Lung (tissue), 11 donors: ENCODE measurements at regions not wholly inside any gene's neighbourhood (a gene's known extent, or its start where the extent isn't known, plus 50 kb on each side); places are given as distances from the start of the nearest gene placed in this dataset.

ENCODE experiments used
- ATAC-seq: fragments of 200-7000 bp; cut with Tn5 transposase; one replicate; pipeline ENCODE4 v1.9.1; 2020; ENCODE audit warnings: moderate number of reproducible peaks; ENCODE audit not compliant: insufficient read depth, low FRiP score
- DNase-seq, 3 donors: peaks; one replicate each; pipeline ENCODE4 v3.0.0-alpha.2; 2013 to 2017
- H3K27ac ChIP-seq, 2 donors: one replicate each; pipeline ENCODE4 v1.5.1; 2013; ENCODE audit warnings: mild to moderate bottlenecking in 2 of 2, moderate library complexity in 2 of 2, control low read depth in 1 of 2, inconsistent platforms in 1 of 2, low read depth in 1 of 2, low read length in 1 of 2
- H3K27me3 ChIP-seq, 3 donors: one replicate each; pipeline ENCODE4 v1.5.1; 2013; ENCODE audit warnings: low read length in 2 of 3; ENCODE audit not compliant: control insufficient read depth in 3 of 3, insufficient read depth in 3 of 3
- H3K36me3 ChIP-seq, 4 donors: one replicate each; pipeline ENCODE4 v1.5.1; 2013; ENCODE audit warnings: low read length in 4 of 4, mild to moderate bottlenecking in 1 of 4, moderate library complexity in 1 of 4; ENCODE audit not compliant: control insufficient read depth in 4 of 4, insufficient read depth in 4 of 4
- H3K4me1 ChIP-seq, 5 donors: one replicate each; pipeline ENCODE4 v1.5.1; 2013; ENCODE audit warnings: low read length in 5 of 5, mild to moderate bottlenecking in 2 of 5, moderate library complexity in 1 of 5; ENCODE audit not compliant: control insufficient read depth in 5 of 5, insufficient read depth in 5 of 5
- H3K4me3 ChIP-seq: one replicate; pipeline ENCODE4 v1.5.1; 2013; ENCODE audit warnings: mild to moderate bottlenecking, control low read depth, moderate library complexity
- H3K9ac ChIP-seq, 2 donors: one replicate each; pipeline ENCODE4 v1.5.1; 2013; ENCODE audit warnings: low read length in 2 of 2, control low read depth in 1 of 2; ENCODE audit not compliant: insufficient read depth in 1 of 2
- H3K9me3 ChIP-seq, 4 donors: one replicate each; pipeline ENCODE4 v1.5.1; 2013; ENCODE audit warnings: low read length in 3 of 4, mild to moderate bottlenecking in 1 of 4, moderate library complexity in 1 of 4; ENCODE audit not compliant: control insufficient read depth in 4 of 4, insufficient read depth in 3 of 4
- WGBS, 2 donors: extraction: QIAGEN DNeasy Blood & Tissue Kit; methylation state at CpG; one replicate each; pipeline ENCODE4 v1.1.7; 2013; 5-methylcytosine and 5-hydroxymethylcytosine counted together
- TF ChIP-seq, protein P1 (sequence below): IDR thresholded peaks from 2 replicates; pipeline ENCODE4 v1.5.1; 2012; ENCODE audit warnings: mild to moderate bottlenecking; ENCODE audit errors: control extremely low read depth, extremely low read depth
- donor health status: control.
- donor health status: control.
- donor health status: Bipolar disorder and iron deficiency.
- donor health status: healthy.
- donor health status: DM: yes; HTN: yes; CAD: no.

DNA sequence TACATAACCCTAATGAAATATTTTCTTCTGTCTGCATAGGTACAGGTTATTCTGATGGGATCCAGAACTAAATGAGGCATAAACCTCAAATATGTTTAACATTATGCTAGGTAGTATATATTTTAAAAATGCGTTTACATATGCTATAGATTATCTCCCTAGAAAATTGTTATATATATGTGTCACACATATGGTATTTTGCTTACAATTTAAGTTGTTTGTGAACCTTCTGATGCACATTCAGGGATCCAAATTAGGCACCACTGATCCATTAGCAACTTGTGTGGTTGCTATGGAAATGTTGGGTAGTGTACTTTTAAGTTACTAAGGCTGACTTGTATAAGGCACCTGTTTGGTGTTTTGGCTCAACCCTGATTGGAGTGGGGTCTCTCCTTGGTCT, 456.7 kb downstream of the AEBP2 start:
- Histone ChIP-seq H3K9ac (no peak overlapping the region), H3K27me3 (no peaks in the 10 kb centered on the region), H3K4me3 (no peak overlapping the region), H3K4me1 (no peaks in the 10 kb centered on the region), H3K36me3 (no peaks in the 10 kb centered on the region), H3K9me3 (no peaks in the 10 kb centered on the region), H3K27ac (no peak overlapping the region)
- no peak for ATAC-seq
- DNase-seq, result no peak
- TF ChIP-seq, protein P1, sequence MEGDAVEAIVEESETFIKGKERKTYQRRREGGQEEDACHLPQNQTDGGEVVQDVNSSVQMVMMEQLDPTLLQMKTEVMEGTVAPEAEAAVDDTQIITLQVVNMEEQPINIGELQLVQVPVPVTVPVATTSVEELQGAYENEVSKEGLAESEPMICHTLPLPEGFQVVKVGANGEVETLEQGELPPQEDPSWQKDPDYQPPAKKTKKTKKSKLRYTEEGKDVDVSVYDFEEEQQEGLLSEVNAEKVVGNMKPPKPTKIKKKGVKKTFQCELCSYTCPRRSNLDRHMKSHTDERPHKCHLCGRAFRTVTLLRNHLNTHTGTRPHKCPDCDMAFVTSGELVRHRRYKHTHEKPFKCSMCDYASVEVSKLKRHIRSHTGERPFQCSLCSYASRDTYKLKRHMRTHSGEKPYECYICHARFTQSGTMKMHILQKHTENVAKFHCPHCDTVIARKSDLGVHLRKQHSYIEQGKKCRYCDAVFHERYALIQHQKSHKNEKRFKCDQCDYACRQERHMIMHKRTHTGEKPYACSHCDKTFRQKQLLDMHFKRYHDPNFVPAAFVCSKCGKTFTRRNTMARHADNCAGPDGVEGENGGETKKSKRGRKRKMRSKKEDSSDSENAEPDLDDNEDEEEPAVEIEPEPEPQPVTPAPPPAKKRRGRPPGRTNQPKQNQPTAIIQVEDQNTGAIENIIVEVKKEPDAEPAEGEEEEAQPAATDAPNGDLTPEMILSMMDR, result no peak
- WGBS, 2 donors, result 92 to 93% methylated on average over 1 of the region's 1 CpG

DNA sequence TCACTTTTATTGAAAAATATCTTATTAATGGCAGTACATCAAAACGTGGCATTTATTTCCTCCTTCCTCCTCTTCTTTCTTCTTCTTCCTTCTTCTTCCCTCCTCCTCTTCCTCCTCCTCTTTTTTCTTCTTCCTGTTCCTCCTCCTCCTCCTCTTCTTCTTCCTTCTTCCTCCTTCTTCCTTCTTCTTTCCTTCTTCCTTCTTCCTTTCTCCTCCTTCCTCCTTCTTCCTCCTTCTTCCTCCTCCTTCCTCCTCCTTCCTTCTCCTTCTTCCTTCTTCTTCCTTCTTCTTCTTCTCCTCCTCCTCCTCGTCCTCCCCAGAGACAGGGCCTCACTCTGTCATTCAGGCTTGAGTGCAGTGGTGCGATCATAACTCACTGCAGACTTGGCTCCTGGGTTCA, 457.2 kb downstream of the AEBP2 start:
- Histone ChIP-seq H3K36me3 (no peaks in the 10 kb centered on the region), H3K4me3 (no peak overlapping the region), H3K9ac (no peak overlapping the region), H3K4me1 (no peaks in the 10 kb centered on the region), H3K27ac (no peak overlapping the region), H3K9me3 (no peaks in the 10 kb centered on the region), H3K27me3 (no peaks in the 10 kb centered on the region)
- DNase-seq (no peak), ATAC-seq (no peak)
- 78 to 80% methylated on average over 3 of the region's 3 CpGs for WGBS, 2 donors
- TF ChIP-seq, protein P1, result no peak

DNA sequence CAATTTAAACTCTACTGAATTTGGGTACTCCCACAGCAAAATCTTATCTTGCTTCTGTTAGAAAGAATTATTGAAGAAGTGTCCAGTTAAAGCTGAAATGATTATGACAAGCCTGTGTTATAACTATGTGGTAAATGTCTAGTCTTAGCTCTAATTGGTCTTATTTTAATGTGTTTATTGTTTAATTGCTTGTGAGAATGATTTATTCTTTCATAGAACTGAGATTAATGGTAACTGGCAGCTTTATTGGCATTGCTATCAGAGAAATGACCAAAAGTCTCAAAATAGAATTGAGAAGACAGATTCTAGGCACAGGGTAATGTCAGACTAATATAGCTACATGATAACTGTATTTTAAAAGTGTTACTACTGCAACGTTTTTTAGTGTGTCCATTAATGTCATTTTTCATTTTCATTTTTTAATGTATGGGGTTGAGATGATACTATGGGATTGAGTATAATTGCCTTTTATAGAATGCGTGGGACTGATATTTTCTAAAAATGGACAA, 458.7 kb downstream of the AEBP2 start:
- Histone ChIP-seq H3K9me3 (no peaks in the 10 kb centered on the region), H3K36me3 (no peaks in the 10 kb centered on the region), H3K27me3 (no peaks in the 10 kb centered on the region), H3K9ac (no peak overlapping the region), H3K27ac (peak overlapping the region in 1 of 2 donors; percentile 66), H3K4me3 (no peak overlapping the region), H3K4me1 (no peaks in the 10 kb centered on the region)
- ATAC-seq (no peak), DNase-seq (peak in 2 of 3 donors; percentile 41 to 61)
- WGBS, 2 donors, result 74 to 77% methylated on average over 2 of the region's 2 CpGs
- TF ChIP-seq, protein P1, result no peak

DNA sequence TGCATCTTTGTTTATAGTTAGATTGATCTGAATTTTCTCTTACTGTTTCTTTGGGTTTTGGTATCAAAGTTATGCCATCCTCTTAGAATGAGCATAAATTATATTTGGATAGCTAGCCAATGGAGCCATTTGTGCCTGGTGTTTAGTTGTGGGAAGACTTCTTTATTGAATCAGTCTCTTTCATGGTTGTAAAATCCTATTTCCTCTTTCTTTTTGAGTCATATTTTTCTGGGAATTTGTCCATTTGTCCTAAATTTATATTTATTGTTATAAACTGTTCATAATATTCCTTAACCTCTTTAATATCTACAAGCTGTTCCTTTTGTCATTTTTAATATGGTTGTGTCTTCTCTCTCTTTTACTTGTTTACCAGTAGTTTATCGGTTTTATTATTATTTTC, 462.5 kb downstream of the AEBP2 start:
- Histone ChIP-seq H3K9ac (no peak overlapping the region), H3K27ac (no peak overlapping the region), H3K27me3 (no peaks in the 10 kb centered on the region), H3K4me3 (no peak overlapping the region), H3K9me3 (no peaks in the 10 kb centered on the region), H3K36me3 (no peaks in the 10 kb centered on the region), H3K4me1 (no peaks in the 10 kb centered on the region)
- ATAC-seq (no peak), DNase-seq (no peak)
- TF ChIP-seq, protein P1, result no peak
- WGBS, 2 donors, result 94 to 97% methylated on average over 1 of the region's 1 CpG
